Astrocyte (in vitro differentiated cells and primary cell): ENCODE measurements at regions not wholly inside any gene's neighbourhood (a gene's known extent, or its start where the extent isn't known, plus 50 kb on each side); places are given as distances from the start of the nearest gene placed in this dataset.

ENCODE experiments used
- CTCF ChIP-seq: IDR thresholded peaks from 2 replicates; pipeline ENCODE4 v1.5.1; 2011; ENCODE audit warnings: low read depth, mild to moderate bottlenecking, inconsistent platforms, low read length, moderate library complexity; ENCODE audit not compliant: insufficient read depth
- EZH2 ChIP-seq: IDR thresholded peaks from 2 replicates; pipeline ENCODE4 v1.6.1; 2012; ENCODE audit warnings: mild to moderate bottlenecking, low read length, inconsistent platforms; ENCODE audit not compliant: insufficient read depth

DNA sequence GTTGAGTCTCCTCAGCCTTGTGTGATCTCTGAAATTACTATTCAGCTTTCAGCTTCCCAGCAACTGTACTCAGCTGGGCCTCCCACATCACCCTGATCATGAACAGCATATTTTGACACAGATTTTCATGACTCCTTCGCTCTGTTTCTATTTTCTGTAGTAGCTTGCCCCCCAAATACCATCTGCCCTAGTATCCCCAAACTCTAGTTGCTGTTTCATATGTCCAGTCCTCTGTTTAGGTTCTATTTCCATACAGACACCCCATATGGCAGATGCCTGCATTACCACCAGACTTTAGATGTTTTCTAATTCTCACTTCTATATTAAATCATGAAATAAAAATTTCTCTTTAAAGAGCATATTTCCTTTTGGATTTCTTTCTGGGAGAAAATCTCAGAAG lies 217.2 kb upstream of the ARPP21 start:
- TF ChIP-seq CTCF, result no peak
- TF ChIP-seq EZH2, result no peak
